Fibroblast of lung (primary cell): ENCODE measurements at regions not wholly inside any gene's neighbourhood (a gene's known extent, or its start where the extent isn't known, plus 50 kb on each side); places are given as distances from the start of the nearest gene placed in this dataset.

Experiments
- DNase-seq, 2 donors: peaks; one replicate each; pipeline versions ENCODE4 v3.0.0 to v3.0.0-alpha.2; 2010; ENCODE audit warnings: low read depth in 2 of 2
- H2AFZ ChIP-seq: 2 replicates; pipeline ENCODE4 v1.5.1; 2012; ENCODE audit warnings: low read length, control low read depth, inconsistent platforms
- H3K27ac ChIP-seq: 2 replicates; pipeline ENCODE4 v1.5.1; 2011; ENCODE audit warnings: low read length, control low read depth; ENCODE audit not compliant: insufficient read depth
- H3K27me3 ChIP-seq: 2 replicates; pipeline ENCODE4 v1.5.1; 2011; ENCODE audit warnings: mild to moderate bottlenecking, low read length; ENCODE audit not compliant: control insufficient read depth, insufficient read depth
- H3K36me3 ChIP-seq: 2 replicates; pipeline ENCODE4 v1.5.1; 2011; ENCODE audit warnings: low read length; ENCODE audit not compliant: control insufficient read depth, insufficient read depth
- H3K4me1 ChIP-seq: 2 replicates; pipeline ENCODE4 v1.5.1; 2011; ENCODE audit warnings: low read length; ENCODE audit not compliant: control insufficient read depth, insufficient read depth; ENCODE audit errors: extremely low read depth
- H3K4me2 ChIP-seq: 2 replicates; pipeline ENCODE4 v1.5.1; 2011; ENCODE audit warnings: low read length, control low read depth; ENCODE audit not compliant: insufficient read depth; ENCODE audit errors: extremely low read depth
- H3K4me3 ChIP-seq, 4 experiments: fragments of 200-600 bp in 1 of 4; sonication (generic) in 1 of 4; replicated peaks in 1 of 4; 2 replicates each; pipeline ENCODE4 v1.5.1; 2011 to 2016; ENCODE audit warnings: low read length in 4 of 4, low read depth in 3 of 4, mild to moderate bottlenecking in 3 of 4, control low read depth in 2 of 4, inconsistent platforms in 1 of 4, mixed read lengths in 1 of 4; ENCODE audit not compliant: insufficient read depth in 1 of 4; ENCODE audit errors: control extremely low read depth in 1 of 4
- H3K79me2 ChIP-seq: 2 replicates; pipeline ENCODE4 v1.5.1; 2012; ENCODE audit warnings: mild to moderate bottlenecking, low read length, inconsistent platforms; ENCODE audit not compliant: control insufficient read depth, insufficient read depth
- H3K9ac ChIP-seq: 2 replicates; pipeline ENCODE4 v1.5.1; 2011; ENCODE audit warnings: mild to moderate bottlenecking, low read length, control low read depth; ENCODE audit not compliant: insufficient read depth
- H3K9me3 ChIP-seq: 2 replicates; pipeline ENCODE4 v1.5.1; 2012; ENCODE audit warnings: low read depth, low read length; ENCODE audit not compliant: control insufficient read depth, insufficient read depth
- H4K20me1 ChIP-seq: 2 replicates; pipeline ENCODE4 v1.5.1; 2011; ENCODE audit warnings: low read length; ENCODE audit not compliant: control insufficient read depth, insufficient read depth; ENCODE audit errors: extremely low read depth
- CTCF ChIP-seq, 2 donors: IDR thresholded peaks in 1 of 2; conservative IDR thresholded peaks in 1 of 2; 1 replicate in 1 of 2; 2 replicates in 1 of 2; pipeline ENCODE4 v1.5.1; 2011 to 2012; ENCODE audit warnings: low read length in 2 of 2, control low read depth in 1 of 2, inconsistent platforms in 1 of 2, low read depth in 1 of 2, mild to moderate bottlenecking in 1 of 2
- EZH2 ChIP-seq: IDR thresholded peaks from 2 replicates; pipeline ENCODE4 v1.5.1; 2012; ENCODE audit warnings: low read length, control low read depth, mild to moderate bottlenecking; ENCODE audit errors: missing control alignments

- Histone ChIP-seq H3K9me3 (no peaks in the 10 kb centered on the region), H3K27me3 (peaks cover 21% of the 10 kb centered on the region), H3K27ac (no peak overlapping the region), H4K20me1 (no peaks in the 10 kb centered on the region), H2AFZ (no peak overlapping the region), H3K9ac (no peak overlapping the region), H3K36me3 (no peaks in the 10 kb centered on the region), H3K4me1 (no peaks in the 10 kb centered on the region), H3K4me2 (no peak overlapping the region), H3K79me2 (no peaks in the 10 kb centered on the region), H3K4me3 (no peak overlapping the region)
- no peak for TF ChIP-seq CTCF (conservative IDR thresholded peaks at IDR 0.05 in 1 of 2, IDR thresholded peaks at IDR 0.05 in 1 of 2; ENCODE audit: low read depth in 1 of 2, low read length in 2 of 2)
- TF ChIP-seq EZH2 = no peak
- no peak for DNase-seq
Measured at GRCh38 chr2:71850306-71850801, 297.3 kb downstream of the CYP26B1 start.

DNA sequence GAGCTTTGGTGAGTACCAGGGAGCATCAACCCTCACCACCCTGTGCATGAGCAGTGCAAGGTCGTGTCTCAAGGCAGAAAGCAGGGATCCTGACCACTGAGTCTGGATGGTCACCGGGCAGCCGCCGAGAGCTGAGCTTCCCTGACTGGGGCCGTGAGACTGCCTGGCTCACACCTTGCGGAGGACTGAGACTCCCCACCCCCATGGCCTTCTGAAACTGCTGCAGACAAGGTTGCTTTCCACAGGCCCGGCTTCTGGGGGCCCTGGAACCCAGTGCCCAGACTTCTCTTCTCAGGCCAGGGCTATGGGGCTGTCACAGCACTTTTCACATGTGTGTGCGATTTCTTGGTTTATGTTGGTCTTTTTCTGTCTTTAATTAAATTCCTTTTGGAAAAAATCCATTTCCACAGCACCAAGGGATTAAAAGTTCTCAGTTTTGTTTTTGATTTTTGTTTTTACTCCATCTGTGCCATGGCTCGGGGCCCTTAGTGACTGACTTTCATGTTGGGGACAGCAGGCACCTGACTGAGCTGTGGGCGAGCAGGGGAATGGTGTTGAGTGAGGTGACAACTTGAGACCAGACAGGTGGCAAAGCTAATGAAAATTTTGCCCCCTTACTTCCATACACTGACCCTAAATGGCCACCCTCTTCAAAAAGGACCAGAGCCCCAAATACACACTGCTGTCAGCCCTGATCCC, 297.9 kb downstream of the CYP26B1 start:
- no peak overlapping the region for H3K27ac ChIP-seq
- H3K4me1 ChIP-seq = no peaks in the 10 kb centered on the region
- TF ChIP-seq EZH2 (no peak), CTCF (conservative IDR thresholded peaks at IDR 0.05 in 1 of 2, IDR thresholded peaks at IDR 0.05 in 1 of 2; ENCODE audit: low read depth in 1 of 2, low read length in 2 of 2) (no peak)
- H3K36me3 ChIP-seq = no peaks in the 10 kb centered on the region
- no peak overlapping the region for H3K4me2 ChIP-seq
- H3K4me3 ChIP-seq = no peak overlapping the region
- peaks cover 21% of the 10 kb centered on the region for H3K27me3 ChIP-seq
- no peak overlapping the region for H3K9ac ChIP-seq
- no peak for DNase-seq
- no peaks in the 10 kb centered on the region for H3K79me2 ChIP-seq
- H3K9me3 ChIP-seq = no peaks in the 10 kb centered on the region
- no peak overlapping the region for H2AFZ ChIP-seq
- H4K20me1 ChIP-seq = no peaks in the 10 kb centered on the region

GRCh38 chr2:71849111-71849510, 298.6 kb downstream of the CYP26B1 start:
- Histone ChIP-seq H3K36me3 (no peaks in the 10 kb centered on the region), H3K9me3 (no peaks in the 10 kb centered on the region), H4K20me1 (no peaks in the 10 kb centered on the region), H3K4me1 (no peaks in the 10 kb centered on the region), H3K27me3 (peaks cover 20% of the 10 kb centered on the region), H3K27ac (no peak overlapping the region), H3K79me2 (no peaks in the 10 kb centered on the region), H3K4me3 (no peak overlapping the region), H2AFZ (no peak overlapping the region), H3K4me2 (no peak overlapping the region), H3K9ac (no peak overlapping the region)
- DNase-seq = no peak
- TF ChIP-seq CTCF (conservative IDR thresholded peaks at IDR 0.05 in 1 of 2, IDR thresholded peaks at IDR 0.05 in 1 of 2; ENCODE audit: low read depth in 1 of 2, low read length in 2 of 2) (no peak), EZH2 (no peak)
